Right lobe of liver (tissue), 6 donors: ENCODE measurements at regions not wholly inside any gene's neighbourhood (a gene's known extent, or its start where the extent isn't known, plus 50 kb on each side); places are given as distances from the start of the nearest gene placed in this dataset.

Experiments
- ATAC-seq, 4 donors: fragments of 200-7000 bp; cut with Tn5 transposase; one replicate each; pipeline ENCODE4 v1.9.1; 2020; ENCODE audit warnings: mild to moderate bottlenecking in 4 of 4, moderate library complexity in 4 of 4
- DNase-seq, 3 donors: peaks; one replicate each; pipeline ENCODE4 v3.0.0-alpha.2; 2020
- H3K27ac ChIP-seq, 3 donors: fragments of 200-600 bp; one replicate each; pipeline ENCODE4 v1.8.0; 2022
- H3K27me3 ChIP-seq, 2 donors: fragments of 200-600 bp; one replicate each; pipeline ENCODE4 v1.8.0; 2022
- H3K36me3 ChIP-seq, 4 donors: fragments of 200-600 bp; sonication (generic) in 1 of 4; one replicate each; pipeline versions ENCODE4 v1.5.1 to v1.8.0; 2017 to 2022; ENCODE audit warnings: control low read depth in 1 of 4
- H3K4me1 ChIP-seq, 4 donors: fragments of 200-600 bp; sonication (generic) in 1 of 4; one replicate each; pipeline versions ENCODE4 v1.5.1 to v1.8.0; 2017 to 2022; ENCODE audit warnings: control low read depth in 1 of 4
- H3K4me3 ChIP-seq, 3 donors: fragments of 200-600 bp; one replicate each; pipeline ENCODE4 v1.8.0; 2022
- H3K9me3 ChIP-seq, 4 donors: fragments of 200-600 bp; sonication (generic) in 1 of 4; one replicate each; pipeline versions ENCODE4 v1.5.1 to v1.8.0; 2017 to 2022; ENCODE audit warnings: control low read depth in 1 of 4
- POLR2A ChIP-seq: fragments of 450-650 bp; IDR thresholded peaks from one replicate; pipeline ENCODE4 v1.6.1; 2017; ENCODE audit warnings: antibody characterized with exemption, mild to moderate bottlenecking
- WGBS: methylation state at CpG from one replicate; pipeline ENCODE4 v1.1.6; 2018; ENCODE audit warnings: low coverage, low lambda C conversion rate; ENCODE audit not compliant: insufficient coverage; ENCODE audit errors: missing lambda C conversion rate; 5-methylcytosine and 5-hydroxymethylcytosine counted together
- intact Hi-C, 2 donors: fragments of 100-400 bp; cut with DNase I; formaldehyde crosslinking; loops; one replicate each; pipeline versions ENCODE4 v1.11.2 to v1.14.1; 2022
- TF ChIP-seq, protein P1 (sequence below), 4 donors: fragments of 200-600 bp in 3 of 4; fragments of 450-650 bp in 1 of 4; IDR thresholded peaks; one replicate each; pipeline versions ENCODE4 v1.5.1 to v1.8.0; 2016 to 2022; ENCODE audit warnings: antibody characterized with exemption in 4 of 4, mild to moderate bottlenecking in 2 of 4
- donor health status: DM: no; HTN: yes; CAD: no.
- donor health status: DM: no; HTN: no; CAD: no.
- donor health status: DM: no; HTN: no; CAD: no.
- donor health status: DM: no; HTN: yes; CAD: no.
- donor health status: DM: no; HTN: yes; CAD: no.

DNA sequence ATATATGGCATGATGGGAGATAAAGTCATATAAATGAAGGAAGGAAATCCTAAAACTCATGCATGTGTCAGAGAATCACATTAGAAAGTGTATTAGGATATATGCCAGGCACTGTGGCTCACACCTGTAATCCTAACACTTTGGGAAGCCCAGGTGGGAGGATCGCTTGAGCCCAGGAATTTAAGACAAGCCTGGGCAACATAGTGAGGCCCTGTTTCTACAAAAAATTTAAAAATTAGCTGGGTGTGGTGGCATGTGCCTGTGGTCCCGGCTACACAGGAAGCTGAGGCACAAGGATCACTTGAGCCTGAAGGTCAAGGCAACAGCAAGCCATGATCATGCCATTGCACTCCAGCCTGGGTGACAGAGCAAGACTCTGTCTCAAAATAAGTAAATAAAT lies 130.3 kb upstream of the ARID2 start:
- H3K27me3 ChIP-seq: no peaks in the 10 kb centered on the region
- DNase-seq (no peak), ATAC-seq (no peak)
- TF ChIP-seq POLR2A: no peak
- TF ChIP-seq, protein P1, sequence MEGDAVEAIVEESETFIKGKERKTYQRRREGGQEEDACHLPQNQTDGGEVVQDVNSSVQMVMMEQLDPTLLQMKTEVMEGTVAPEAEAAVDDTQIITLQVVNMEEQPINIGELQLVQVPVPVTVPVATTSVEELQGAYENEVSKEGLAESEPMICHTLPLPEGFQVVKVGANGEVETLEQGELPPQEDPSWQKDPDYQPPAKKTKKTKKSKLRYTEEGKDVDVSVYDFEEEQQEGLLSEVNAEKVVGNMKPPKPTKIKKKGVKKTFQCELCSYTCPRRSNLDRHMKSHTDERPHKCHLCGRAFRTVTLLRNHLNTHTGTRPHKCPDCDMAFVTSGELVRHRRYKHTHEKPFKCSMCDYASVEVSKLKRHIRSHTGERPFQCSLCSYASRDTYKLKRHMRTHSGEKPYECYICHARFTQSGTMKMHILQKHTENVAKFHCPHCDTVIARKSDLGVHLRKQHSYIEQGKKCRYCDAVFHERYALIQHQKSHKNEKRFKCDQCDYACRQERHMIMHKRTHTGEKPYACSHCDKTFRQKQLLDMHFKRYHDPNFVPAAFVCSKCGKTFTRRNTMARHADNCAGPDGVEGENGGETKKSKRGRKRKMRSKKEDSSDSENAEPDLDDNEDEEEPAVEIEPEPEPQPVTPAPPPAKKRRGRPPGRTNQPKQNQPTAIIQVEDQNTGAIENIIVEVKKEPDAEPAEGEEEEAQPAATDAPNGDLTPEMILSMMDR (IDR thresholded peaks at IDR 0.05): no peak
- 31% methylated on average over 1 of the region's 2 CpGs for WGBS
- no peaks in the 10 kb centered on the region for H3K9me3 ChIP-seq
- H3K4me1 ChIP-seq: no peaks in the 10 kb centered on the region
- H3K36me3 ChIP-seq: no peaks in the 10 kb centered on the region
- H3K27ac ChIP-seq: no peak overlapping the region
- H3K4me3 ChIP-seq: no peak overlapping the region
- intact Hi-C loops: no loop called here

DNA sequence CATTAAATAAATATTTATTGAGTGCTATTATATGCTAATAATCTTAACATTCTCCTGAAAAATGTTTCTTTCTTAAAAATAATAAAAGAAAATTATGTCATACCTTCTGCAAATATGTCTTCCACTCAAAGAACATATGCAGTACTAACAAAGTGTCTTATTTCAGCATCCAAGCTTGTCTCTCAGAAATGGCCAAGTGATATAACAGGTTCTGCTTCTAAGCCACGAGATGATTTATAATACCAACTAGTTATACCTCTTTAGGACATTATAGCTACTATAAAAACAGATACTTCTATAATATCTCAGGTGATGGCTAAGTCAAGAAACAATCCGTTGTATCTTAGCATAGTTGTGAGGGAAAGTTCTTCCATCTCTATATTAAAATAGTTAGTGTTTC lies 128.1 kb upstream of the ARID2 start:
- WGBS: 69% methylated on average over 2 of the region's 2 CpGs

DNA sequence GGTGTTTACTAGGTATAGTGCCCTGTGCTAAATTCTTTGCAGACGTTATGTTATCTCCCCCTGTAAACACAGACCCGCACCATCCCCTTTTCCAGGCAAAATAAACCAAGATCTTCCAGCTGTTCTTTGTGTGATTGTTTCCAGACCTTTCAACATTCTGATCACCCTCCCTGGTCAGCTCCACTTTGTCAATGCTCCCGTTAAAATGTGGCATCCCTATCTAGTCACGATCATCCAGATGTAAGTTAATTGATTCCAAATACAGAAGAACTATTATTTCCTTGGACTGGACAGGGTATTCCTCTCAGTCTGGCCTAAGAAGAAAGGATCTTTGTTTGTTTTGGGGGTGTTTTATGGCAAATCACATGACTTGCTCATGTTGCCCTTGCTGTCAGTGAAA lies 127.6 kb upstream of the ARID2 start:
- DNase-seq (no peak), ATAC-seq (no peak)
- Histone ChIP-seq H3K36me3 (no peaks in the 10 kb centered on the region), H3K27ac (no peak overlapping the region), H3K27me3 (no peaks in the 10 kb centered on the region), H3K4me3 (no peak overlapping the region), H3K4me1 (no peaks in the 10 kb centered on the region), H3K9me3 (peaks cover 0 to 11% (median 1%) of the 10 kb centered on the region in 4 donors)
- intact Hi-C loops: no loop called here
- no peak for TF ChIP-seq POLR2A
- TF ChIP-seq, protein P1 (IDR thresholded peaks at IDR 0.05): no peak
- WGBS: 35% methylated on average over 4 of the region's 4 CpGs

More for the DNA sequence above, 128.1 kb upstream of the ARID2 start:
- Histone ChIP-seq H3K36me3 (no peaks in the 10 kb centered on the region), H3K4me3 (no peak overlapping the region), H3K9me3 (peaks cover 0 to 8% (median 1%) of the 10 kb centered on the region in 4 donors), H3K4me1 (no peaks in the 10 kb centered on the region), H3K27ac (no peak overlapping the region), H3K27me3 (no peaks in the 10 kb centered on the region)
- TF ChIP-seq, protein P1 (IDR thresholded peaks at IDR 0.05): no peak
- no peak for TF ChIP-seq POLR2A
- ATAC-seq (no peak), DNase-seq (no peak)
- intact Hi-C loops: no loop called here

DNA sequence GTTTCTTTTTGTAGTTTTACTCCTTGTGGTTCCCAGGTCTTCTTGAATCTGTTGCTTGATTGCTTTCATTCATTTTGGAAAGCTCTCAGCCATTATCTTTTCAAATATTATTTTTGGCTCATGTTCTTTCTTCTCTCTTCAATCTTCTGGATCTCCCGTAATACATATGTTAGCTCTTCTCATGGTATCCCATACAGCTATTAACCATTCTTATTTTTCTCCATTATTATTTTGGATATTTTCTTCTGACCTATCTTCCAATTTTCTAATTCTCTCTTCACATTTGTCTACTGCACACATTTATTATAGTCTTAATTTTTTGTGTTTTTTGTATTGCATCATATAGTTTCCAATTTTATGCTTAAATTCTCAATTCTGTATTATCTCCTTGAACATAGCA lies 123.9 kb upstream of the ARID2 start:
- H3K9me3 ChIP-seq: peaks cover 0 to 11% (median 1%) of the 10 kb centered on the region in 4 donors
- no peak for TF ChIP-seq POLR2A
- TF ChIP-seq, protein P1 (IDR thresholded peaks at IDR 0.05): no peak
- WGBS: 64% methylated on average over 1 of the region's 1 CpG
- no peak overlapping the region for H3K4me3 ChIP-seq
- no peaks in the 10 kb centered on the region for H3K27me3 ChIP-seq
- no peaks in the 10 kb centered on the region for H3K36me3 ChIP-seq
- no peak for DNase-seq
- no peaks in the 10 kb centered on the region for H3K4me1 ChIP-seq
- ATAC-seq: no peak
- no peak overlapping the region for H3K27ac ChIP-seq
- intact Hi-C loops: no loop called here

DNA sequence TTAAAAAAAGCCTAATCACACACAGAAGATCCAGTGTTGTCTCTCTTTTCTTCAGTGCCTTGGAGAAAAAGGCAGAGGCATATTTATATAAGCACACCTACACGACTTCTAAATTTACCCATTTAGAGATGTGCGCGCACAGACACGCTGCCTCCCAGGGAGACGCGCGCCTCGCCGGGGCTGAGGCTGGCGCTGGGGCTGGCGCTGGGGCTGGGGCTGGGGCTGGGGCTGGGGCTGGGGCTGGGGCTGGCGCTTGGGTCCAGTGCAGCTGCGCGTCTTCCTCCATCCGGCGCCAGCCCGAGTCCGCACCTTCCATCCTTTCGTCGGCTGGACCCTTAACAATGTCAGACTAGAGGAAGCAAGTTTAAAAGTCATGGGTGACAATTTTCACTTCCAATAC lies 118.4 kb upstream of the ARID2 start:
- DNase-seq: no peak
- Histone ChIP-seq H3K36me3 (no peaks in the 10 kb centered on the region), H3K4me3 (no peak overlapping the region), H3K4me1 (no peaks in the 10 kb centered on the region), H3K9me3 (peaks cover 0 to 7% (median 0%) of the 10 kb centered on the region in 4 donors), H3K27me3 (no peaks in the 10 kb centered on the region), H3K27ac (no peak overlapping the region)
- ATAC-seq: no peak
- TF ChIP-seq, protein P1 (IDR thresholded peaks at IDR 0.05): no peak
- no peak for TF ChIP-seq POLR2A
- intact Hi-C loops: no loop called here
- WGBS: 17% methylated on average over 9 of the region's 20 CpGs
